GM21825 (cell line): ENCODE measurements at regions not wholly inside any gene's neighbourhood (a gene's known extent, or its start where the extent isn't known, plus 50 kb on each side); places are given as distances from the start of the nearest gene placed in this dataset.

Source experiments
- ATAC-seq: cut with Tn5 transposase; IDR thresholded peaks from one replicate; pipeline ENCODE4 v1.9.1; 2021; ENCODE audit warnings: mild to moderate bottlenecking, moderate library complexity; ENCODE audit not compliant: unreplicated experiment

- no peak for ATAC-seq
These were observed 107.9 kb upstream of the CDH20 start for GRCh38 chr18:61225336-61225735.

DNA sequence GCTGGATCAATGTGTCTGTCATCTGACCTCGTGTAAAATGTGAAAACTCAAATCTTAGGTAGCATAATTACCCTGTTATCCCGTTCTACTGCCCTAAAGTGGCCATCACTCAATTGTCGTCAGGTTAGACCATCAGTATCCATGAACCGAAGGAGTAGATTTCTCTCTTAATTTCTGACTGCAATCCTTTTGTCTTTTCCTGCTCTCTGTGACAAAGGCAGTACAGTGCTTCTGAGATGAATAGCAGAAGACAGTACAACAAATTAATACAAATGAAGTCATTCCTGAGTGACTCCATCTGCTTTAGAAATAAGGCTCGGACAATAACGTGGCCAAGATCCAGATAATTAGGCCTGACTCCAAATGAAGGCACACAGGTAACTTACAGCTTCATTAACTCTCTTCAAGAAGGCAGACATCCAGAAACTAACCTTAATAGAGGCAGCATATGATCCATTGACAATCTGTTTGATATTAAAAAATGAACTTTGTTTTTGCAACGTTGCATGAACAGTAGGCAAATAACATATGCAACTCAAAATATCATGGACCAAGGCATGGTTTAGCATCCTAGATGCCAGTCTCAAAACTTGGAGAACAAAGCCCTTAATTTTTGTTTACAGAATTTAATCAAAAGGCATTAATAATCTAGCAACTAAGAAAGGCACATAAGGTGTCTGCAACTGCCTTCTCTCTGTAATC, 96.7 kb upstream of the CDH20 start:
- ATAC-seq = no peak

GRCh38 chr18:61237529-61237928, 95.7 kb upstream of the CDH20 start:
- no peak for ATAC-seq

GRCh38 chr18:61239051-61239450, 94.2 kb upstream of the CDH20 start:
- no peak for ATAC-seq

DNA sequence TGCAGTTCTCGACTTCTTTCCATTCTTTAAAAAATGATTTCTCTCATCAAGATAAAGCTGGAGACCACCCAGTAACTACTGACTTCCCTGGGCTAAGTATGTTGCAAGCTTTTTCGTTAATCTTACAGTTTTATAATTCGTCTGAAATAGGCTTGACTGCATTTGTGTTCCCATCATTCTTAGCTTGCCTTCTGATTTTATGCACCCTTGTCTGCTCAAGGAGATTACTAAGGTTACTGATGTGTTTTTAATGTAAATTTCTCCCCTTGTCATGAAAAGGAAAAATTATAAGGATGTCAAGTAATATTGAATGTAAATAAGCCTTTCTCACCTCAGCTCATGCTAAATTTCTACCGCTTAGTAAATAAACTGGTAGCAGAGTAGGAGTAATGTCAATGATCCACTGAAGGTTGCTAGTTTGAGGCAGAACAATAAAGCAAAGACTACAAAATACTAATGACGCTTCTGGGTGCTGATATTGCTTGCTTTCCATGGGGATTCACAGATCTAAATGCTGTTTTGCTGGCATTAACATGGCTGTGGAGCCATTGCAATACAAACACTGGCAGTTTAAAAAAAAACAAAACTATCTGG, 91.9 kb upstream of the CDH20 start:
- no peak for ATAC-seq

GRCh38 chr18:61244632-61245031, 88.6 kb upstream of the CDH20 start:
- no peak for ATAC-seq

DNA sequence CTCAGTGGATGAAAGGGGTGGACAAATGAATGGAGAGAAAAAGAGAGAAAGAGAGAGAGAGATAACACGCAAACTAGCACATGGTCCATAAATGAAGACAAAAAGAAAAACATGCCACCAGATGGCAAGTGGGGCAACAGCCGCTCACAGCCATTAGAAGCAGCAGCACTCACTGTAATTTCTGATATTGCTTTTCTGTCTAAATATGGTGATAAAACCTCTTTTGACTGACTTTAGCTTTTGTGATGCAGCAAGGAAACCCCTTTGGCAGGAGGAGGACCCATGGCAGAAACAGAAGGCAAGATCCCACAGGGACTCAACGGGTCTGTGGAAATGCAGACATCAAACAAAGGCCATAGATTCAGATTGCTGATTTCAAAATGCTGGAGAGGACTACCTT, 88.0 kb upstream of the CDH20 start:
- ATAC-seq = no peak

DNA sequence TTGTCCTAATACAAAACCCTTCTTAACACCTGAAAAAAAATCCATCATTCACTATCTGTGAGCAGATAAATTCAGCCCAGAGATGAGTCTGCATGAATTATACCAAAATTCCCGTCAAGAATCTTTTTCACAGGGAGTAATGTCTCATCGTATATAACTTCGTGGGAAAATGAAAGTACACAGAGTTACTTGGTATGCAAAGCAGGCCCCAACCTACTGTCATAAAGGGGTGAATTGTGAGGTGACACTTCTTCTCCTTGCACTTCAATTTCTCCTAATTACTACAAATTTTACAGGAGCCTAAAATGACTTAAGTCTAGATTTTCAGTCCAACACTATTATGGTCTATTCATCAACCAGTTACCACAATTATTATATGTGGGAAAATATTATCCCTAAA, 84.6 kb upstream of the CDH20 start:
- ATAC-seq = no peak

DNA sequence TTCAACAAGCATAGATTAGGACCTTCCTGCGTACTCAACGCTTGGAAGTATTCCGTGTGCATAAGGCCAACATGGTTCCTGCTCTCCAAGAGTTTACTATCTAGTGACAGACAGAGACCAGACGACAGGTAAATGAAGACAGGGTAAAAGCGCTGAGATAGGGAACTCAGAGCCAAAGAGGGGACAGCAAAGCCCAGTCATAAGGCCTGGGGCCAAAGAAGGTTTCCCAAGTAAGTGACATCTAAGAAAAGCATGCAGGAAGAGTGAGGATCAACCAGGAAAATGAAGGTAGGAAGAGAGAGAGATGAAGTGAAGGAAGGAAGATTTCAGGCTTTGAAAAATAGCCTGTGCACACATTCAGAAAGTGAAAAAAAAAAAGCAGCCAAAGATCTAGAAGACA, 76.9 kb upstream of the CDH20 start:
- ATAC-seq = no peak

DNA sequence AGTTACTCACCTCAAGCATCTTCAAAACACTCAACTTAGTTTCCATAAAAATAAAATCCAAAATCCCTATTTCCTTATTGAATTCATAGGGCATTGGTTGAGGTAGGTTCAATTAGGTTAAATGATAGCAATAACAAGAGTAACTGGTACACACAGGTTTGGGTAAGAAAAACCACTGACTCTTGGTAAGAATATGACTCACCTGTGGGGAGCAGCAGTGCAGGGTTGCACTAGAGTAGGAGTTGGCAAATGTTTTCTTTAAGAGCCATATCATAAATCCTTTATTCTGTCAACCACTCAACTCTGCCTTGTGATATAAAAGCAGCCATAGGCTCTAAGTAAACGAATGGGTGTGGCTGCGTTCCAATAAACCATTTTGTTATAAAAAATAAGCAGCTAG, 71.4 kb upstream of the CDH20 start:
- ATAC-seq = no peak

GRCh38 chr18:61272793-61273192, 60.4 kb upstream of the CDH20 start:
- no peak for ATAC-seq

DNA sequence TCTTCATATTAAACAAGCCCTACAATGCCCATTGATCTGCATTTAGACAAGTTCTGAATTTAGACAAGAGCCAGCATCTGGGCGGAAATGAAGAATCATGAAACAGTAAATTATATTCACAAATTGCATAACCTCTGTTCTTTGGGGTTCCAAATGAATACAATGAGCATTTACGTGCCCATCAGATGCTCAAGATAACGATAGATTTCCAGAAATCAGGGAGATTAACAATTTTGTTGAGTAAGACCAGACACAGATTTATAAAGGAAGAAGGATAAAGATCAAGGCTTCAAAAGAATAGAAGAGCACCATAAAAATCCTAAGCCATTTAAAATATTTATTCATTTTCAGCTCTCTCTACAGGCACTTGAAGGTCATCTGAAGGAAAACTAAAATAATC, 59.7 kb upstream of the CDH20 start:
- no peak for ATAC-seq

DNA sequence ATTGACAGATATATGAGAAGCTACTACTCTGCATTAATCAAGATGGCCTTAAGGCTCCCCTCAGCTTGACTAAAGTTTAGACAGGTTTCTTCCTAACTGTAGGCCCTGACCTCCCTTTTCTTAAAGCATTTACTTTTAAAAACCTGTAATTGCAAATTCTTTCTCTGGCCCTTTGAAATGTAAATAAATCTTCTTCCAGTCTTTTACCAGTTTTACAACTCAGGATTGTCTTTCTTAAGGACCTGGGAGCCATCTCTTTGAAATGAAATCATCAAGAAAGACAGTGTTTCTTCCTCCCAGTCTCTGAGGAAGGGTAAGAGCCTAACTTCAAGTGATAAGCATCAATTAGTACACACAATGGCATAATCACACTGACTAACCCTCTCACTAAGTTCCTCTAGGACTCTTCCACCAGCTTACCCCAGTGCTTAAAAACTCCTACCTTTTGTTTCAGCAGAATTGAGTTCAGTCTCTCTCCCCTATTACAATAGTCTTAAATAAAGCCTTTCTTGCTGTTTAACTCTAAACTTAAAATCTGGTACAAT, 58.7 kb upstream of the CDH20 start:
- ATAC-seq = no peak

DNA sequence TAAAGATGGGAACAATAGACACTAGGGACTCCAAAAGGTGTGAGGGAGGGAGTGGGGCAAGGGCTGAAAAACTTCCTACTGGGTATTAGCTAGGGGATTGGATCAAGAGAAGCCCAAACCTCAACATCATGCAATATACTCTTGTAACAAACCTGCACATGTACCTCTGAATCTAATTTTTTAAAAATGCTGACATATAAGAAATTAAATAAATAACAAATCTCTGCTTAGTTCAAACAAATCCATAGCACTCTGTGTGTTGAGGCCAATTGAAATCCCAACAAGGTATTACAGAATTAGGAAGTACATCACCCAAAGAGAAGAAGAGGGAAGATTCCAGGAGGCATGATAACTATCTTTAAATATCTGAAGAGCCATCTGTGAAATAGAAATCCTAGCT, 55.4 kb upstream of the CDH20 start:
- ATAC-seq = no peak

DNA sequence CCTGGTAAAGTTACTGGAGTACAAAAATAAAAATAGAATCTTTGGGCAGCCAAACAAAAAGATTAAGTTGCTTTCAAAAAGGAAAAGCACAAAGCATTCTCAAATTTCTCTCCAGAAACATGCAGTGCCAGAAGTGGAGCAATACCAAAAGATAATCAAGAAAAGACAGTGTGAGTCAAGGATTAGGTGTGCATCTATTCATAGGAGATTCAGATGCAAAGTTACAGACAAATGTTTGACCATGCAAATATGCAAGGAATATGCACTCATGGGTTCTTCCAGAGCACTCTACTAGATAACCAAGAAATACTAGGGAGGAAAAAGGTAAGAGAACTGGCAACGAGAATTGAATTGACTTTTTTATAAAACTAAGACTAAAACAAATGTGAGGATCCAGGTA, 51.8 kb upstream of the CDH20 start:
- ATAC-seq = no peak

DNA sequence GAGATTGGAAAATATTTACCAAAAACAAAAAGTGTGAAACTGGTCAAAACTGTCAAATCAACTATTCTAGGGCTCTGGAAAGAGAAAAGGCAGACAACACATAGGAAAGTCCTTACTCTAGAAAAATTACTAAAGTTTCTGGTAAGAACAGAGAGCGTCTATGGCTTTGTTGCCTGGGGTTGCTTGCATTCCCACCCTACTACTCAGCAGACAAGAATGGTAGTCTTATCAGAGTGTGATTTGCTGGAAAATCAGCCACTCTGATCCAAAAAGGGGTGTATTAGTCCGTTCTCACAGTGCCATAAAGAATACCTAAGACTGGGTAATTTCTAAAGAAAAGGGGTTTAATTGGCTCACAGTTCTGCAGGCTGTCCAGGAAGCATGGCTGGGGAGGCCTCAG, 50.3 kb upstream of the CDH20 start:
- ATAC-seq = no peak
